Stimulated activated CD4-positive, alpha-beta T cell treated with anti-CD3 and anti-CD28 coated beads, Interleukin-2, amount 100 ng/mL, for 24 hours (primary cell): ENCODE measurements at regions not wholly inside any gene's neighbourhood (a gene's known extent, or its start where the extent isn't known, plus 50 kb on each side); places are given as distances from the start of the nearest gene placed in this dataset.

Experiments used
- DNase-seq, 2 donors: peaks; one replicate each; pipeline ENCODE4 v3.0.0-alpha.2; 2020

DNA sequence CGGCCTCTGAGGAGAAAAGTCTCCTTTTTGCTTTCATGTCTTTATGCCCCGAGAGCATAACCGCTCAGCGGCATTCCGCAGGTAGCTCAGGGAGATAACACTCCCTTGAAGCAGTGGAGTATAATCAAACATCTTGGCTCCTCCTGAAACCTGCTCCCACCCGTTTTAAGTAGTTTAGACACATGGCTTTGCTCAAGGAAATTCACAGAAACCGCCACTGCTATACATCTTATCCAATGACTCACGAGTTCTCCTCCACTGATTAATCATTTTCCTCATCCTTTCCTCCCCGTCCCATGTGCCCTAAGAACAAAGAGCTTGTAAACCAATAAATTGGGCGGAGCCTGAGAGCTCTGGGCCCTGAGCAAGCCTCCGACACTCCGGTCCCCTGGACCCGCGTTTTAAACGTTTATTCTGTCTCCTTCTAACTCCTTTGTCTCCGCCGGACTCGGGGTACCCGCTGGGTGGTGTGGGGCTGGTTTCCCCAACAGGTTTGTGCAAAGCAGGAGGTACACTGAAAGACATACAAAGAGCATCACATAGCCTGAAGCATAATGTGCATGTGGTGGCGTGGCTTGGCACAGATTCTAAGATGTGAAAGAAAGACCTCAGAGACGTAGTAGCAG is 401.2 kb downstream of the TLL1 start:
- no peak for DNase-seq

DNA sequence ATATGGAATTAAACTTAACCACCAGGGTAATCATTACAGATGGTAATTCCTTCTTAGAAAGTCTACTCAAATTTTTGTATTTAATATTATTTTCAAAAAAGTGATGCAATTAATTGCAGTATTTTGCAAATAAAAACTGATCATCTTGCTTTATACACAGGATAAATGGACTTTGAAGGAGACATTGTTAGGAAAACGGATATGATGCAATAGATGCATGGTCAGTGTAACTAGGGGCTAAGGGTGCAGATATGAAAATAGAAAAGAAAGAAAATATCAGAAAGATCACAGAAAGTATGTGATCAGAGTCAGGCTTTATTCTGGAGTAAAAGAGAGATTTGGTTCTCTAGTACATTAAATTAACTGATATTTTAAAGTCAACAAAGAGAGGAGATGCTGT is 401.7 kb downstream of the TLL1 start:
- no peak for DNase-seq

DNA sequence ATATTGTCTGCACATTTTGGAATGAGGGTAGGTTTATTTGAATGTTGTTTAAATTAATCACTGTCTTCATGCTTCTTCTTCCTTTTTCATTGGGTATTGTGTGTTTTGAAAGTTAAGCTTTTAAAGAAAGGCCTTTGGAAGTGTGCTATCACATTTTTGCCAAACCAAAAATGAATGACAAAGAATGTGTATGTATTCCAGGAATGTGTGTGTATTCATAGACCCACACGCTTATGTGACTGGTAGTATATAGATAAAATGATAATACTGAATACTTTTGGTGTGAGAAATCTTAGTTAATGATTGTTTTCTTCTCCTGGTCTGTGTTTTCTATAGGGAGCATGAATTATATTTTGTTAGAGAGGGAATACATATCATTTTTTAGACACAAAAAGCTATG is 404.4 kb downstream of the TLL1 start:
- no peak for DNase-seq

DNA sequence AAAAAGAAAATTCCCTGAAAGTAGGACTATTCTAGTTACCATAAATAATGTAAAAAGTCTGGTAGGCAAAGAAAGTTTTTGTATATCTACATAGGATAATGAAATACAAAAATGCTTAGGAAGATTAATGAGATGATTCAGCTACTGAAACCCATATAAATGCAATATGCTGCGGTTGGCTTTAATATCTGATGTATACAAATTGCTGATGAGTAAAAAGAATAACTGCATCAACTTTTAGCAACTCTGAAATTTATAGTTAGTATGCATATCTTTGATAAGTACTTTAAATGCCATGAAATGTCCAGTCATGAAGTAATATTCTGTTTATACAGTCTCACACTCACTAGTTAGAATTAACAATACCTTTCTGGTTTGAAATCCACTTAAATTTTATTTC is 404.8 kb downstream of the TLL1 start:
- DNase-seq: no peak

DNA sequence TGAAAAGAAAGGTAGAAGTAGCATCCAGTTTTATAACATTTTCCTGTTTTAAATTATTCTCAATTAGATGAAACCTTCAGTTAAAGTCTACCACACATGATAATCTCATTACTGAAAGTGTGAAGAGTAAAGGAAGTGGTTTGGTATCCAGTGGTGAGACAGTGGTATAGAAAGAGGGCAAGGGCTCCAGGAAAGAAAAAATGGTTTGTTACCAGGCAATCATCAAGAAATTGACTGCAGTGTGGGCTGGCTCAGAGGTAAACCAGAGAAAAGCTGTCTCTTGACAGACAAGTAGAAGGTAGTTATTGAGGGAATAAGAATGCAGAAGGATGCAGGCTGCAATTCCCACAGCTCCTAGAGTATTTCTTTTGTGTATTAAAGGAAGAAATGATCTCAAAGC is 406.2 kb downstream of the TLL1 start:
- no peak for DNase-seq

DNA sequence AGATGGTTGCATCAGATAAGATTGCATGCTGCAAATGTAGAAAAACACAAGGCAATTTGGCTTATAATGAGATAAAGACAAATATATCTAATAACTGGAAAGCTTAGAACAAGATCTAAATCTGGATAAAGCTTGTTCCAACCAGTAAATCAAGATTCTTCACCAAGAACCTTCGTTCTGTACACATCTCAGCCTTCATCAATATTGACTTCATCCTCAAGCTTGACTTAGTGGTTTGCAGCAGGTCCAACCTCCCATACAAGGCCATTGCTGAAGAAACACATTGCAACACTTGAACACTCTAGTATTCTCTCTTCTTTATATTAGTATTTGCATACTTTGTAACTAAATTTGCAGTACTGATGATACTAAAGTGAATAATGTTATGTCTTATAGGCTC is 407.6 kb downstream of the TLL1 start:
- no peak for DNase-seq

DNA sequence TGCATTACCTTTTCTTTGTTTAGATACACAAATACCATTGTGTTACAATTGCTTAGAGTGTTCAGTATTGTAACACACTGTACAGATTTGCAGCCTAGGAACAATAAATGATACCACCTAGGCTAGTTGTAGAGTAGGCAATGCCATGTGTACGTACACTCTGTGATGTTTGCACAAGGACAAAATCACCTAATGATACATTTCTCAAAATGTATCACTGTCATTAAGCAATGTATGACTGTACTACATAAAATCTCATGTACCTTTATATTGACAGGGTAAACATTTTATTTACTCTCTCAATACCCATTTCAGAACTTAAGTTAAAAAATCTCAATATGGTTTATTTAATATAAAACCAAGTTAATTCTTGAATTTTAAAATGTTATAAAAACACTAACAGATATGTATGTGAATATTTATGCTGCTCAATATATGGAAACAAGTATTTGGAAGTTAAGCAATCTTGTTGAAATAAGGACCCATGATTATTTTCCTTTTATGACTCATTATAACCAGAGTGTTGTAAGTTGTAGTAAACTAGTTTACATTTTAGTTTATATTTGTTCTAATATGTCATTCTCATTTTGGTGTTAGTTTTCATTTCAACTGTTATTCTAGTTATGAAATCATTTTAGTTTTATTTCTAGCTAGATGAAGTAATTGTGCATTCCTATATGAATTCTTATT is 409.2 kb downstream of the TLL1 start:
- DNase-seq: no peak

DNA sequence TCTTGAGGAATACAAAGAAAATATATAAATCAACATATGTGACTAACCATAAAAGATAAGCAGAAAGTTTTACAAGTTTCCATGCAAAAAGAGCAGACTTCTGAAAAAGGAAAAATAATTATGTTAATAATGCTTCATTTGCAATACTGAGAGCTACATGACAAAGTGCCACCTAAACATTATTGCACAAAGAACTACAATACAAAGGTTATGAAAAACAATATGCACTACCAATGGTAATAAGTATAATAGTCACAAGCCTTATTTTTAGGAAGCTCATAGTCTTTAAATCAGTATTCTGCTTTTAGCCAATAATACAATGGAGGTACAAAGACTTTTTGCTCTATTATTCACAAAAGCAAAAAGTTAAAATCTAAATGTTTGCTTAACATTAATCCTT is 411.2 kb downstream of the TLL1 start:
- no peak for DNase-seq

DNA sequence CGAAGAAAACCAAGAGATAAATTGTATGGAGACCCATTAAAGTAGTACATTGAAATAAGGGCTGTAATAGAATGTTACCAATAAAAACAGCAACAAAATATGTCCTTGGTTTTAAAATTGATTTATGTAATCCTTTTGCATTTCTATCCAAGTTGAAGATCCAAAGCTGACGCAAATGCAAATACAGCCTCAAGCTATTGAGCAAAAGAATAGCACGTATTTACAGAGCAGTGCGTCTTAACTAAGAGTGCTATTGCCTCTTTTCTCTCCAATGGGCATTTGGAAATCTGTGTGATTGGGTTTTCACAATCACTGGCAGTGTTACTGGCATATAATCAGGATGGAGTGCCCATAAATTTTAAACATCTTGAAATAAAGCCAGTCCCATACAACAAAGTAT is 417.4 kb downstream of the TLL1 start:
- no peak for DNase-seq

DNA sequence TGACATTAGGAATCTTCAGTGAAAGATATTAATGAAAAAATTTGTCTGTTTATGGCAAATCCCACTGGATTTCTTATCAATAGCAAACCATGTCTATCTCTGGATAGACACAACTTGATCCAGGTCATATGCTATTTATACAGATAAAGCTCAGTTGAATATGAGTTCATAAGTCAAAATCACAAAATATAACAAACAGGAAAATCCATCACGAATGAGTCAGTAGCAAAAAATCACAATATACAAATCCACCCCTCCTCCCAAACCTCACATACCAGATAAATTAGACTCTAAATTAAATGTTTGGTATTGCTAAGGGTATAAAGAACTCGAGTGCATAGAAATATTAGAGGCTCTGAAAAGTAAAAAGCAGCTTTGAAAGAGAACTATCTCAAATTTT is 420.5 kb downstream of the TLL1 start:
- DNase-seq: no peak

DNA sequence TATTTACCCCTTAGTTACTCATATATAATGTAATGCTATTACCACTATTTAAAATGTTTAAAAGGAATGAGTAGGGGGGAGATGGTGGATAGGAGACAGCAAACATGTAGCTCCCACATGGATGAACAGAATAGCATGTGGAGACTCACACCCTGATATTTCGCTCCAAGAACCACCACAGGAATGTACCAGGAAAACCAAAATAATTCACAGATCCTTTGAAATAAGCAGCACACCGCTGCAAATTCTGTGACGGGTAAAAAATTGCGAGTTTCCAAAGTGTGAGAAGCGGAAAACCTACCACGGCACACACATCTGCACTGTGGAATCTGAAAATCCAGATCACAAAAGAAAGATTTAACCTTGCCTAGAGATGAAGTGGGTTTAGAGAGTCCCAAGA is 428.2 kb downstream of the TLL1 start:
- no peak for DNase-seq

DNA sequence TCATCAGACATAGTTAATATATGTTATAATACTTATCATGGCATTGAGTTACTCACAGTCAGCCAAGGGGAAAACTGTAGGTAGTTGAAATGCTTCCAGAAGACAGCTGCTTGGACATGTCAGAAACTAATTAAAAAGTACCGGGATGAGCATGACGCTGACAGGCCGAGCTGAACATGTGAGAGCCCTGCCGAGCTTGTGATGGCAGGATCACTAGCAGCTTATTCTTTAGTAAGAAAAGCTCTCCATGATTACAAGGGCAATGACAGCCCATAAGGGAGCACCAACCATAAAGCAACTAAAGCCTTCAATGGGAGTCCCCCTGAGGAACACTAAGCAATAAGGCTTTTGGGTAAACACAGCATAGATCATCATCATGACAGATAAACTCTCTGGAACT is 435.6 kb downstream of the TLL1 start:
- no peak for DNase-seq

DNA sequence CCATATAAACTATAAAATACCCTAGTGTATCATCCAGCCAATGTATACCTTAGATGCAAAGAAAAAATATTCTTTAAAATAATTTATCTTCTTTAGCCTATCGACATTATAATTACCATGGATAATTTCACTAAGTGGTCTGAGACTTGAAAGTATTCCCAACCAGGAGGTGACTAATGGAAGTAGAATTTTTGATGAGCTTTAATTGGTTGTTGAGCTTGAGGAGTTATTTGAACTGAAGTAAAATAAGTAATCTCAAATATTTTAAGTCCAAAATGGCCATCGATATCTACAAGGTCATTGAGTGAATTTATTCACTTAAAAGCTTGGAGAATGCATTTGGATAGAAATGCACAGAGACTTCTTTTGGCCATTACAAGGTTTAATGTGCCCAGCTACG is 436.2 kb downstream of the TLL1 start:
- no peak for DNase-seq

DNA sequence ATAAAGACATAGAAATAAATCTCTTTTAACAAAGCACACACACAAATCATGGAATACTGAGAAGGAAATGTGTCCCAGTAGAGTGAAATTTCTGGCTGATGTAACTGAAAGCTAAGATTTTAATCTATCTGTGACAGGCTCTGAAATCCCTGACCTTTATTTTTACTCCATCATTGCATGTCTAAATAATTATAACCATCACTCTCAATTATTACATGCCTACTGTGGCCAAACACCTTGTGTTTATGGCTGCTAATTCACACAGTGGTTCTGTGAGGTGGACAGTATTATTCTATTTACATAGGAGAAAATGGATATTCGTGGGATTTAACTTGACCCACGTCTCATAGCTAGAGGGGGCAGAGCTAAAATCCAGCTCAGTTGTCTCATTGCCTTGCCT is 438.1 kb downstream of the TLL1 start:
- no peak for DNase-seq

DNA sequence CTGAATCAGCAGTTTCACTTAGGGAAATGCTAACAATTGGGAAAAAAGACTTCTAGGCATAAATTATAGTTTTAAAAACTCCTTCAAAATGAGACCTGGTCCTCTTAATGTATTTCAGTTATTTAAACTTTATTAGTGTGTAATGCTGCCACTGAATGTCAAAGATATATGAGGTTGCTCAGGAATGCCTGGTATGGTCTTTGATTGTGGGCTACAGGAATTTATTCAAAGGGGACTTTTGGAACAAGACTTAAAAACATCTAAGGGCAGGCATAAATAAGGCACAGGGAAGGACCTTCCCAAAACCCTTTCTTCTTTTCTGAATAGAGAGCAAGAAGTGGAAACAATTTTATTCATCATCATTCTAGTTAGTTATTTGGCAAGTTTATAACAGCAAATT is 439.1 kb downstream of the TLL1 start:
- DNase-seq: no peak

DNA sequence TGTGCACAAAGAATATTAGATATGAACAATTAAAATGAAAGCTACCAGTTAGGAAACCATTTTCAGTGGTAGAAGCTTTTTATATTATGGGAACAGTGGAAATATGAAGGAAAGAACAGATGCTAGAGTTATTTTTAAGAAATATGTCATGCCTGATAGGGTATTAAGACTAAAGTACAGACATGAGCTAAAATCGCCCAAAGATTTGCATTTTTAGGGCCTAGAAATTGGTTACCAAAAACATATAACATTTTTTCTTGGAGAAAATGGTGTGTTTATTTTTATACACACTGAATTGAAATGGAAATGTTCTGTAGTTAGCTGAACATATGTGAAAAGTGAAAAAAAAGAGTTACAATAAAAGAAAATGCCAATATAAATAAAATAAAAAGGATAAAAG is 441.9 kb downstream of the TLL1 start:
- DNase-seq: no peak

DNA sequence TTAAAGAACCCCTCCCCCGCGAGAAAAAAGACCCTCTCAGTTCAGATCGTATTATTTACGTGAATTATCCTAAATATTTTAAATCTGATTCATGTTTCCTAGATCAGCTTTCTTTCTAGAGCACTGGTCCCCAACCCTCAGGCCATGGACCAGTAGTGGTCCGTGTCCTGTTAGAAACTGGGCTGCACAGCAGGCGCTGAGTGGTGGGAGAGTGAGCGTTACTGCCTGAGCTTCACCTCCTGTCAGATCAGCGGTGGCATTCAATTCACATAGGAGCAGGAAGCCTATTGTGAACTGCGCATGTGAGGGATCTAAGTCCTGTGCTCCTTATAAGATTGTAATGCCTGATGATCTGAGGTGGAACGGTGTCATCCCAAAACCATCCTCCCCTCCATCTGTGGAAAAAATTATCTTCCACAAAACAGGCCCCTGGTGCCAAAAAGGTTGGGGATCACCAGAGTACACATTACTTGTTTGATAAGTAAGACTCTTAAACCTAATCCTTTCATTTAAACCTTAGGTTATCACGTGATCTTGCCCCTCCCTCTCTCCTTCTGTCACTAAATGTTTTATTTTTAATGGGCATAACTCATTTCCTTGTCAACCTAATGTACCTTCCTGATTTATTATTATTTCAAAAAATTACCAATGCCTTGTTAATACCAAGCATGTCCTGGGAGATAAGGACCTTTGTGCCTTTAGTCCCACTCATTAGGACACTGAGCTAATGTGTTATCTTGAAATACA is 442.9 kb downstream of the TLL1 start:
- DNase-seq: no peak

DNA sequence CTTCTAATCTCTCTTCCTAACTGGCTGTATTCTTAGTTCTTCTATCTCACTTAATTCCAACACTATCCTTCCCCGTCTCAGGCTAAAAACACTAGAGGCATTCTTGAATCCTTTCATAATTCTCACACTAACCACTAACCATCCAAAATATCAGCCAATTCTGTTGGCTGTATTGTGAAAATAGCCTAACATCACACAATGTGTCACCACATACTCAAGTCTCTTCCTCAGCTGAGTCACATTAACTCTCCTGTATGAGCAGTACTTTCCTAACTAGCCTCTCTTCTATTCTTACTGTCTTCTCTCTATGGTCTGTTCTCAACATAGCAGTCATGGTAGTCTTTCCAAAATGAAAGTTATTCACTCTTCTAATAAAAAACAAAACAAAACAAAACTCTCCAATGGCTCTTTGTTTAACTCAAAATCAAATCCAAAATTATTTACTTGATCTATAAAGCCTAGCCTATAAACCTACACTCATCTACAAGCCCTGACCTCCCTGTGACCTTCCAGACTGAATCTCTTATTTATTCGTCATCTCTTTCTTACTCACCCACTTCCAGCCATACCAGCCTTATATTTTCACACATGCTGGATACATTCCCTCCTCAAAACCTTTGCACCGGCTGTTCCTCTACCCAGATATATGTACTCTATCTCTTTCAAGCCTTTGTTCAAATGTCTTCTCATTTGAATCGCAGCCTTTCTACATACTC is 445.9 kb downstream of the TLL1 start:
- no peak for DNase-seq

DNA sequence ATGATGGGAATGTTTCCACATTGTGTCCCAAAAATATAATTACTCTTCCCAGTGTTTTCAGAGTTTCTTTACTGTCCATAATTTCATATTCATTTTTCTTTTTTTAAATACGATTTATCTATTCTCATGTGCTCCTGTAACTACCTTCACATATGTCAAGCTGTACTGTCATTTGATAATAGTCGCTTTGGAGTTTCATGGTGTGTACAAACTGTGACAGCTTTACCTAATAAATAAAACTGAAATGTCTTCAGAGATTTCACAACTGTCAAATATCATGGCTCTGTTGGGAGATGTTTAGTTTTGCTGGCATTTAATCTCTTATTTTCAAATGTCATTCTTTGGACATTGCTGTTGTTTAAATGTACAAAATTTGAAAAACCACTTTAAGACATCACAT is 450.2 kb downstream of the TLL1 start:
- DNase-seq: no peak

DNA sequence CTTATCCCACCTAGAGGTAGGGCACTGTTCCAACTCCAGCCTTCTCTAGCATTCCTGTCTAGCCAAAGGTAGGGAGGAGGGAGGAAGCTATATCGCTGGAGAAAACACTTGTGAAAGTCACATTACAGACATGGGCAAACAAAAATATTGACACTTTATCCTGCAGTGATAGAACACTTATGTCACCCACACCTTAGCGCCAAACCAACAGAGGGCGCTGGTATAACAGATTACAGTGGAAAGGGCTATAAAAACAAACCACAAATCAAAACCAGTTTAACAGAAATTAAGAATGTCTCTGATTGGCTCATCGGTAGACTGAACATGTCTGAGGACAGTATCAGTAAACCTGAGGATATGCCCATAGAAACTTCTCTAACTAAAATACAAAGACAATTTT is 451.3 kb downstream of the TLL1 start:
- no peak for DNase-seq

DNA sequence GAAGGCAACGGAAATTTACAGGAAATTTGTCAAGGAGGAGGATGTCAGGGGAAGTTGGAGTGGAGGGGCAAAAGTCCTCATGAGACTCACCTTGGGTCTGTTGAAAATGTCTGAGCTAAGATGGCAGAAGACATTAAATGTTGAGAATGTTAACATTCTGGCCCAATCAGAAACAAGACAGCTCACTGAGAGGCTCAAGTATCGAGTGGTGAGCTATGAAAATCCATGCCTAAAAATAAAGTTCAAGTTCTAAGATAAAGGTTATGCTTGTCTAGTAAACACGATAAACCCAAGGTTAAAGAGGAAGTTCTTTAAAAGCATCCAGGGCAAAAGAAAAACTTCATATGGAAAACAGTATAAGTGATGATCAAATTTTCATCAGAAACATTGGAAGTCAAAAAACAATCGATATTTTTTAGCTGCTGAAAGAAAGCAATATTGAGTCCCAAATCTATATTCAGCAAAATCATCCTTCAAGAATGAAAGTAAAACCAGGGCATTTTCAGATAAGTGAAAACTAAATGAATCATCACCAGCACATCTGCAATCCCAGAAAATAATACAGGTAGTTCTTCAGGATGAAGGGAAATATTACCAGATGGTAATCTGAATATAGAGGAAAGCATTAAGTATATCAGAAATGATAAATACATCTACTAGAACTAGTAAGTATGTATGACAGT is 462.4 kb downstream of the TLL1 start:
- no peak for DNase-seq

DNA sequence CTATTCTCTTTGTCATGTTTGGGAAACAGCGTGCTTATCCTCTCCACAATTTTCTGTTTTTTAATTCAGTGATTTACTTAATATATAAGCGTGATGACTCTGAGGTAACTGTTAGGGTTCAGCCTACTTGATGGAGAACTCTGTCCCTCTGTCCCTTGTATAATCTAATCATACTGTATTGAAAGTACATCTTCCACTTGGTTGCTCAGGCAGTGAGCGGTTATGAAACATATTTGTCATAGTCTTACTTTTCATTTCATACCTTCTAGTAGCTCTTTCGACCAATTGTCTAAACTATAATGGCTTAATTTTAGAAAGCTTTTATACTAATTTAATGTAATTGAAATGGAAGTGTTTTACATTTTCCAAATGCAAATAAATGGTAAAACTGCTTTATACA is 469.0 kb downstream of the TLL1 start:
- no peak for DNase-seq

DNA sequence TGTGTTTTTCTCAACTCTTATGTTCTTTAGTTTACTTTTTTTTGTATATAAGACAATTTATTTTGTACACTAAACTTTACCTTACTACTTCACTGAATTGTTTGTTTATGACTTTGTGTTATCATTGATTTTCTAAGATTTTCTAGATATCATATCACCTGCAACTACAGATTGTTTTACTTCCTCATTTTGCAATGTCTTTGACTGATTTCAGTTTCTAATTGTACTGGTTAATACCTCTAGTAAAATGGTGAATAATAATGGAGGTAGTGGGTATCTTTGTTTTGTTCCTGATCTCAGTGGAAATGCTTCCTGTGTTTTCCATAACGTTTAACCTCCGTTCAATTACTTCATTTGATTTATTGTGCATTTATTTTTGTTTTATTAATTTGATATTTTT is 490.2 kb downstream of the TLL1 start:
- no peak for DNase-seq
